Renal cortical epithelial cell (primary cell): ENCODE measurements at regions not wholly inside any gene's neighbourhood (a gene's known extent, or its start where the extent isn't known, plus 50 kb on each side); places are given as distances from the start of the nearest gene placed in this dataset.

Source experiments
- DNase-seq: peaks from one replicate; pipeline ENCODE4 v3.0.0-alpha.2; 2011; ENCODE audit warnings: low read depth

GRCh38 chr16:26651884-26652283, 414.8 kb upstream of the C16orf82 start:
- no peak for DNase-seq

GRCh38 chr16:26658486-26658885, 408.2 kb upstream of the C16orf82 start:
- no peak for DNase-seq

DNA sequence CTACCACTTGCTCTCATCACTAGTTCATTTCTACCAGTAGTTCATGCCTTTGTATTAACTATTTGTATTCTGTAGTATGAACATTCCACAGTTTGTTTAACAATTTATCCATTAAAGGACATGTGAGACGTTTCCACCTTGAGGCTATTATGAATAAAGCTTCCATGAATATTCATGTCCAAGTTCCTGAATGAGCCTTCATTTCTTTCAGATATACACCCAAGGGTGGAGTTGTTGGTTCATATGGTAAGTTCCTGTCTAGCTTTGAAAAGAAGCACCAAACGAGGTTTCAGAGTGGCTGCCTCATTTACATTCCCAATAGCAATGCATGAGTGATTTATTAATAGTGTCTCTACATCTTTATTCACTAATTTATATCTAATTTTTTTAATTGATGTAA, 407.8 kb upstream of the C16orf82 start:
- DNase-seq, result no peak

- DNase-seq, result no peak
These were observed 402.6 kb upstream of the C16orf82 start for GRCh38 chr16:26664086-26664485.

GRCh38 chr16:26665166-26665939, 401.4 kb upstream of the C16orf82 start:
- no peak for DNase-seq

- no peak for DNase-seq
These were observed 400.2 kb upstream of the C16orf82 start for GRCh38 chr16:26666486-26666885.

GRCh38 chr16:26667307-26667706, 399.4 kb upstream of the C16orf82 start:
- no peak for DNase-seq

DNA sequence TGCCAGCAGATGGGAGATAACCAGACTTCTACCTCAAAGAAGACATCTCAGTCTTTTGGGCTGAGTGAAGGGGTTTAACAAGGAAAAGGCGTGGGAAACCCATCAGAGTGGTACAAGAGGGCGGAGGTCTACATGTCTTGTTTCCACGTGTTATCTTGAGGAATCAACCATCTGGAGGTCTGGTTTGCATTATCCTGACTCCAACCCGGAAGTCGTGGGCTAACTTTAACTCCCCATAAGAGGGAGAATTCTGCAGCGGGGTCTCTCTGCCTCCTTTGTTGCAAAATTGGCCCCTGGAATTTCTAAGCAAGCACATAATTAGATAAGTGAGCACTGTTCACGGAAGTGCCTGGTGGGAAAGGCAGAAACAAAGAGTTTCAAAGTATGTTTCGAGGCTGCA, 398.7 kb upstream of the C16orf82 start:
- no peak for DNase-seq

- DNase-seq, result no peak
These were observed 394.5 kb upstream of the C16orf82 start for GRCh38 chr16:26672206-26672605.

- no peak for DNase-seq
These were observed 393.7 kb upstream of the C16orf82 start for GRCh38 chr16:26673011-26673410.

GRCh38 chr16:26680671-26681070, 386.1 kb upstream of the C16orf82 start:
- DNase-seq, result no peak

- no peak for DNase-seq
These were observed 378.6 kb upstream of the C16orf82 start for GRCh38 chr16:26688105-26688504.

- DNase-seq, result no peak
These were observed 378.0 kb upstream of the C16orf82 start for GRCh38 chr16:26688699-26689098.

GRCh38 chr16:26692658-26693057, 374.1 kb upstream of the C16orf82 start:
- DNase-seq, result no peak

- no peak for DNase-seq
These were observed 368.9 kb upstream of the C16orf82 start for GRCh38 chr16:26697807-26698206.

- DNase-seq, result no peak
These were observed 366.5 kb upstream of the C16orf82 start for GRCh38 chr16:26700250-26700649.

GRCh38 chr16:26701243-26701886, 365.4 kb upstream of the C16orf82 start:
- DNase-seq, result no peak

GRCh38 chr16:26705346-26705745, 361.4 kb upstream of the C16orf82 start:
- DNase-seq, result no peak

- DNase-seq, result no peak
These were observed 358.3 kb upstream of the C16orf82 start for GRCh38 chr16:26708428-26708827.

- no peak for DNase-seq
These were observed 357.6 kb upstream of the C16orf82 start for GRCh38 chr16:26709175-26709574.

- no peak for DNase-seq
These were observed 357.0 kb upstream of the C16orf82 start for GRCh38 chr16:26709754-26710153.

DNA sequence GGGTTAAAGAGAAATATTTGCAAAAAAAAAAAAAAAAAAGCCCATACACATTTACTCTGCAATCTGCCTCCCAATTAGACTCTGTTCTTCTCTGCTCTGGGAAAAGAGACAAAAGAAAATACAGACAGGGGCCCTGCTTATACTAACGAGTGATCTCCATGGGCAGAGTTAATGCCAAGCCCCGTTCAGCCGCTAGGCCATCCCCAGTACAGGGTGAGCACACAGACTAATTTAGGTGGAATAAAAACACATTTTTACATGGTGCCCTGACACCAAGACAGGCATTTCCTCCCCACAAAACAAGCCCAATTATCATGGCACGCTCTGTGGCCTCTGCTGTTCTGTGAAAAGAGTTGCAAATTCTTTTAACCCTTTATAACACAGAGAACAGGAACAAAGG, 356.3 kb upstream of the C16orf82 start:
- no peak for DNase-seq

DNA sequence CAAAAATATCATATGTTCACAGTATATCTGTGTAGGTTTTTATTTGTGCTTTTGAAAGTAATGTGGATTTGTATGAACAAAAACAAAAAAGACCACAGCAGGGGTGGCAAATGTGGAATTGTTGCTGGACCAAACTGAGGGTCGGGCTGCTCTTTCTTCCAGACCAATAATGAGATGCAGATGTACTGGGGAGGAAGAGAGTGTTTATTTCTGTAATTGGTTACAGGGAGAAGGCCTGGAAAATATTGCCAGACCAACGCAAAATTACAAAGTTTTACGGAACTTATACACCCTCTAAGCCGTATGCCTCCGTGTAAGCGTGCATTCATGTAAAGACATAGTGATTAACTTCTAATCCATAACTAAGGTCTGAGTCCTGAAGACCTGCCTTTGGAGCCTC, 353.9 kb upstream of the C16orf82 start:
- DNase-seq, result no peak

- no peak for DNase-seq
These were observed 350.8 kb upstream of the C16orf82 start for GRCh38 chr16:26715969-26716368.
